ENCODE measurements at regions not wholly inside any gene's neighbourhood (a gene's known extent, or its start where the extent isn't known, plus 50 kb on each side); places are given as distances from the start of the nearest gene placed in this dataset.

GRCh38 chr2:37843556-37843955 lies 81.5 kb upstream of the RMDN2 start:
- no peak for DNase-seq

GRCh38 chr2:37846207-37846606 lies 78.9 kb upstream of the RMDN2 start:
- DNase-seq = no peak

- no peak for DNase-seq
Measured at GRCh38 chr2:37847792-37848191, 77.3 kb upstream of the RMDN2 start.

GRCh38 chr2:37848451-37848850 lies 76.6 kb upstream of the RMDN2 start:
- no peak for DNase-seq

GRCh38 chr2:37849911-37850310 lies 75.2 kb upstream of the RMDN2 start:
- no peak for DNase-seq

GRCh38 chr2:37851428-37851827 lies 73.7 kb upstream of the RMDN2 start:
- DNase-seq = no peak

GRCh38 chr2:37851828-37852584 lies 73.1 kb upstream of the RMDN2 start:
- DNase-seq = no peak

- DNase-seq = no peak
Measured at GRCh38 chr2:37852585-37853014, 72.5 kb upstream of the RMDN2 start.

GRCh38 chr2:37854676-37855282 lies 70.3 kb upstream of the RMDN2 start:
- no peak for DNase-seq

- DNase-seq = no peak
Measured at GRCh38 chr2:37855283-37856041, 69.6 kb upstream of the RMDN2 start.

GRCh38 chr2:37856101-37856751 lies 68.9 kb upstream of the RMDN2 start:
- DNase-seq = no peak

- no peak for DNase-seq
Measured at GRCh38 chr2:37857575-37858399, 67.3 kb upstream of the RMDN2 start.

GRCh38 chr2:37858400-37858711 lies 66.7 kb upstream of the RMDN2 start:
- no peak for DNase-seq

- DNase-seq = no peak
Measured at GRCh38 chr2:37858725-37859267, 66.3 kb upstream of the RMDN2 start.

GRCh38 chr2:37862620-37863019 lies 62.5 kb upstream of the RMDN2 start:
- DNase-seq = no peak

- DNase-seq = no peak
Measured at GRCh38 chr2:37864217-37864616, 60.9 kb upstream of the RMDN2 start.

GRCh38 chr2:37865640-37866039 lies 59.4 kb upstream of the RMDN2 start:
- DNase-seq = no peak

- no peak for DNase-seq
Measured at GRCh38 chr2:37866171-37866934, 58.7 kb upstream of the RMDN2 start.

GRCh38 chr2:37867166-37867565 lies 57.9 kb upstream of the RMDN2 start:
- no peak for DNase-seq

- no peak for DNase-seq
Measured at GRCh38 chr2:37868866-37869265, 56.2 kb upstream of the RMDN2 start.

GRCh38 chr2:37869304-37869703 lies 55.8 kb upstream of the RMDN2 start:
- DNase-seq = no peak

GRCh38 chr2:37869771-37870170 lies 55.3 kb upstream of the RMDN2 start:
- no peak for DNase-seq
